GM23338 (cell line): ENCODE measurements at regions not wholly inside any gene's neighbourhood (a gene's known extent, or its start where the extent isn't known, plus 50 kb on each side); places are given as distances from the start of the nearest gene placed in this dataset.

Source experiments
- ATAC-seq: fragments of 200-7000 bp; cut with Tn5 transposase; 3 replicates; pipeline ENCODE4 v1.9.1; 2020
- DNase-seq: peaks from one replicate; pipeline ENCODE4 v3.0.0-alpha.2; 2015; ENCODE audit warnings: low spot score
- H2AFZ ChIP-seq: fragments of 200-600 bp; sonication (generic); 2 replicates; pipeline ENCODE4 v1.8.0; 2016; ENCODE audit warnings: antibody characterized with exemption, mild to moderate bottlenecking, moderate library complexity
- H3F3A ChIP-seq: fragments of 200-600 bp; sonication (generic); replicated peaks from 2 replicates; pipeline ENCODE4 v1.8.0; 2017; ENCODE audit warnings: antibody characterized with exemption, mixed run types, low read depth
- H3K27ac ChIP-seq: fragments of 200-600 bp; sonication (generic); 2 replicates; pipeline ENCODE4 v1.6.1; 2016; ENCODE audit warnings: low read depth
- H3K27me3 ChIP-seq: fragments of 200-600 bp; sonication (generic); 2 replicates; pipeline ENCODE4 v1.8.0; 2016; ENCODE audit warnings: mild to moderate bottlenecking, mixed run types, moderate library complexity; ENCODE audit not compliant: insufficient read depth
- H3K36me3 ChIP-seq: fragments of 200-600 bp; sonication (generic); 2 replicates; pipeline ENCODE4 v1.8.0; 2016; ENCODE audit warnings: mild to moderate bottlenecking; ENCODE audit not compliant: insufficient read depth
- H3K4me1 ChIP-seq: fragments of 200-600 bp; sonication (generic); 2 replicates; pipeline ENCODE4 v1.8.0; 2016; ENCODE audit warnings: mild to moderate bottlenecking, moderate library complexity; ENCODE audit not compliant: insufficient read depth
- H3K4me2 ChIP-seq: fragments of 200-600 bp; sonication (generic); 2 replicates; pipeline ENCODE4 v1.7.1; 2017; ENCODE audit warnings: mixed run types
- H3K4me3 ChIP-seq: fragments of 200-600 bp; sonication (generic); 2 replicates; pipeline ENCODE4 v1.6.1; 2016; ENCODE audit warnings: mixed run types
- H3K79me2 ChIP-seq: fragments of 200-600 bp; sonication (generic); replicated peaks from 2 replicates; pipeline ENCODE4 v1.8.0; 2017; ENCODE audit warnings: mild to moderate bottlenecking; ENCODE audit not compliant: insufficient read depth
- H3K9me2 ChIP-seq: fragments of 200-600 bp; sonication (generic); 2 replicates; pipeline ENCODE4 v1.8.0; 2017; ENCODE audit not compliant: insufficient read depth
- H4K20me1 ChIP-seq: fragments of 200-600 bp; sonication (generic); replicated peaks from 2 replicates; pipeline ENCODE4 v1.8.0; 2017; ENCODE audit warnings: mild to moderate bottlenecking; ENCODE audit not compliant: insufficient read depth
- H3K27ac Mint-ChIP-seq: 2 replicates; pipeline ENCODE4 v1.8.0; 2020; ENCODE audit warnings: inconsistent platforms, mild to moderate bottlenecking, moderate library complexity, mixed read lengths
- H3K27me3 Mint-ChIP-seq: 3 replicates; pipeline ENCODE4 v1.8.0; 2022; ENCODE audit warnings: low read depth, mild to moderate bottlenecking, moderate library complexity, mixed read lengths, inconsistent platforms; ENCODE audit not compliant: insufficient read depth, poor library complexity
- H3K36me3 Mint-ChIP-seq: 3 replicates; pipeline ENCODE4 v1.8.0; 2021; ENCODE audit warnings: low read depth, mild to moderate bottlenecking, inconsistent platforms, moderate library complexity, mixed read lengths
- H3K4me1 Mint-ChIP-seq: 3 replicates; pipeline ENCODE4 v1.8.0; 2020; ENCODE audit warnings: mild to moderate bottlenecking, inconsistent platforms, mixed read lengths
- H3K4me3 Mint-ChIP-seq: 3 replicates; pipeline ENCODE4 v1.8.0; 2021; ENCODE audit warnings: moderate library complexity, mild to moderate bottlenecking, inconsistent platforms, mixed read lengths
- H3K9me3 Mint-ChIP-seq: 3 replicates; pipeline ENCODE4 v1.8.0; 2020; ENCODE audit warnings: moderate library complexity, mild to moderate bottlenecking, inconsistent platforms, mixed read lengths
- CREB1 ChIP-seq: fragments of 250-450 bp; sonication (Bioruptor Pico); IDR thresholded peaks from 2 replicates; pipeline ENCODE4 v1.5.0; 2020; ENCODE audit warnings: low read depth, mild to moderate bottlenecking, moderate library complexity
- EZH2phosphoT487 ChIP-seq: fragments of 200-600 bp; sonication (generic); IDR thresholded peaks from one replicate; pipeline ENCODE4 v1.8.1; 2018; ENCODE audit warnings: antibody characterized with exemption; ENCODE audit not compliant: unreplicated experiment
- TF ChIP-seq, protein P1 (sequence below), 2 experiments: fragments of 200-600 bp in 1 of 2; sonication (generic) in 1 of 2; conservative IDR thresholded peaks; 2 replicates each; pipeline versions ENCODE4 v1.5.1 to v1.6.1; 2016 to 2017; ENCODE audit warnings: antibody characterized with exemption in 2 of 2, low read depth in 2 of 2, mild to moderate bottlenecking in 2 of 2, moderate library complexity in 1 of 2
- TF ChIP-seq, protein P2 (sequence below): IDR thresholded peaks from one replicate; pipeline ENCODE4 v1.6.1; 2018; ENCODE audit warnings: antibody characterized with exemption; ENCODE audit not compliant: unreplicated experiment
- TF ChIP-seq, protein P3 (sequence below): fragments of 250-450 bp; sonication (Bioruptor Pico); IDR thresholded peaks from 2 replicates; pipeline ENCODE4 v1.5.0; 2020; ENCODE audit warnings: mild to moderate bottlenecking, moderate library complexity

DNA sequence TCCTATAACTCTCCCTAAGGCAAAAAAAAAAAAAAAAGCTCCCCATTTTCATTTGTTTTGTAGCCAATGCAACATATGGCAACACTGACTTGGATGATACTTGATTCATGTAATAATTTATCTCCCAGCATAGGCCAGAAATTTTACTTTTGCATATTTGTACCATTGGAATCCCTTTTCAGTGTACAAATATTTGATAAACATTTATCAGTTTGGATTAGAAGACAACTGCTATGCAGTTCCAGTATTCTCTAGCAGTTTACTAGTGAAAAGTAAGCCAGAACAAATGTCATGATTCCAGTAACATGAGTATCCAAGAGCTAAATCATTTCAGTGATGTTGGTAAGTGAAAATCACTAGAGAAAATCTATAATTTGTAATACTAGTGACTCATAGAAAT is 392.3 kb downstream of the CCER1 start:
- Mint-ChIP-seq H3K4me1 (no peaks in the 10 kb centered on the region), H3K27me3 (no peaks in the 10 kb centered on the region)
- no peaks in the 10 kb centered on the region for H4K20me1 ChIP-seq

More for the DNA sequence above, 392.3 kb downstream of the CCER1 start:
- TF ChIP-seq CREB1 (CRISPR knock-in tag): no peak
- TF ChIP-seq, protein P1, sequence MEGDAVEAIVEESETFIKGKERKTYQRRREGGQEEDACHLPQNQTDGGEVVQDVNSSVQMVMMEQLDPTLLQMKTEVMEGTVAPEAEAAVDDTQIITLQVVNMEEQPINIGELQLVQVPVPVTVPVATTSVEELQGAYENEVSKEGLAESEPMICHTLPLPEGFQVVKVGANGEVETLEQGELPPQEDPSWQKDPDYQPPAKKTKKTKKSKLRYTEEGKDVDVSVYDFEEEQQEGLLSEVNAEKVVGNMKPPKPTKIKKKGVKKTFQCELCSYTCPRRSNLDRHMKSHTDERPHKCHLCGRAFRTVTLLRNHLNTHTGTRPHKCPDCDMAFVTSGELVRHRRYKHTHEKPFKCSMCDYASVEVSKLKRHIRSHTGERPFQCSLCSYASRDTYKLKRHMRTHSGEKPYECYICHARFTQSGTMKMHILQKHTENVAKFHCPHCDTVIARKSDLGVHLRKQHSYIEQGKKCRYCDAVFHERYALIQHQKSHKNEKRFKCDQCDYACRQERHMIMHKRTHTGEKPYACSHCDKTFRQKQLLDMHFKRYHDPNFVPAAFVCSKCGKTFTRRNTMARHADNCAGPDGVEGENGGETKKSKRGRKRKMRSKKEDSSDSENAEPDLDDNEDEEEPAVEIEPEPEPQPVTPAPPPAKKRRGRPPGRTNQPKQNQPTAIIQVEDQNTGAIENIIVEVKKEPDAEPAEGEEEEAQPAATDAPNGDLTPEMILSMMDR (conservative IDR thresholded peaks at IDR 0.05; ENCODE audit: low read depth in 2 of 2): no peak
- TF ChIP-seq, protein P2, sequence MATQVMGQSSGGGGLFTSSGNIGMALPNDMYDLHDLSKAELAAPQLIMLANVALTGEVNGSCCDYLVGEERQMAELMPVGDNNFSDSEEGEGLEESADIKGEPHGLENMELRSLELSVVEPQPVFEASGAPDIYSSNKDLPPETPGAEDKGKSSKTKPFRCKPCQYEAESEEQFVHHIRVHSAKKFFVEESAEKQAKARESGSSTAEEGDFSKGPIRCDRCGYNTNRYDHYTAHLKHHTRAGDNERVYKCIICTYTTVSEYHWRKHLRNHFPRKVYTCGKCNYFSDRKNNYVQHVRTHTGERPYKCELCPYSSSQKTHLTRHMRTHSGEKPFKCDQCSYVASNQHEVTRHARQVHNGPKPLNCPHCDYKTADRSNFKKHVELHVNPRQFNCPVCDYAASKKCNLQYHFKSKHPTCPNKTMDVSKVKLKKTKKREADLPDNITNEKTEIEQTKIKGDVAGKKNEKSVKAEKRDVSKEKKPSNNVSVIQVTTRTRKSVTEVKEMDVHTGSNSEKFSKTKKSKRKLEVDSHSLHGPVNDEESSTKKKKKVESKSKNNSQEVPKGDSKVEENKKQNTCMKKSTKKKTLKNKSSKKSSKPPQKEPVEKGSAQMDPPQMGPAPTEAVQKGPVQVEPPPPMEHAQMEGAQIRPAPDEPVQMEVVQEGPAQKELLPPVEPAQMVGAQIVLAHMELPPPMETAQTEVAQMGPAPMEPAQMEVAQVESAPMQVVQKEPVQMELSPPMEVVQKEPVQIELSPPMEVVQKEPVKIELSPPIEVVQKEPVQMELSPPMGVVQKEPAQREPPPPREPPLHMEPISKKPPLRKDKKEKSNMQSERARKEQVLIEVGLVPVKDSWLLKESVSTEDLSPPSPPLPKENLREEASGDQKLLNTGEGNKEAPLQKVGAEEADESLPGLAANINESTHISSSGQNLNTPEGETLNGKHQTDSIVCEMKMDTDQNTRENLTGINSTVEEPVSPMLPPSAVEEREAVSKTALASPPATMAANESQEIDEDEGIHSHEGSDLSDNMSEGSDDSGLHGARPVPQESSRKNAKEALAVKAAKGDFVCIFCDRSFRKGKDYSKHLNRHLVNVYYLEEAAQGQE: no peak
- TF ChIP-seq EZH2phosphoT487: no peak
- TF ChIP-seq, protein P3, sequence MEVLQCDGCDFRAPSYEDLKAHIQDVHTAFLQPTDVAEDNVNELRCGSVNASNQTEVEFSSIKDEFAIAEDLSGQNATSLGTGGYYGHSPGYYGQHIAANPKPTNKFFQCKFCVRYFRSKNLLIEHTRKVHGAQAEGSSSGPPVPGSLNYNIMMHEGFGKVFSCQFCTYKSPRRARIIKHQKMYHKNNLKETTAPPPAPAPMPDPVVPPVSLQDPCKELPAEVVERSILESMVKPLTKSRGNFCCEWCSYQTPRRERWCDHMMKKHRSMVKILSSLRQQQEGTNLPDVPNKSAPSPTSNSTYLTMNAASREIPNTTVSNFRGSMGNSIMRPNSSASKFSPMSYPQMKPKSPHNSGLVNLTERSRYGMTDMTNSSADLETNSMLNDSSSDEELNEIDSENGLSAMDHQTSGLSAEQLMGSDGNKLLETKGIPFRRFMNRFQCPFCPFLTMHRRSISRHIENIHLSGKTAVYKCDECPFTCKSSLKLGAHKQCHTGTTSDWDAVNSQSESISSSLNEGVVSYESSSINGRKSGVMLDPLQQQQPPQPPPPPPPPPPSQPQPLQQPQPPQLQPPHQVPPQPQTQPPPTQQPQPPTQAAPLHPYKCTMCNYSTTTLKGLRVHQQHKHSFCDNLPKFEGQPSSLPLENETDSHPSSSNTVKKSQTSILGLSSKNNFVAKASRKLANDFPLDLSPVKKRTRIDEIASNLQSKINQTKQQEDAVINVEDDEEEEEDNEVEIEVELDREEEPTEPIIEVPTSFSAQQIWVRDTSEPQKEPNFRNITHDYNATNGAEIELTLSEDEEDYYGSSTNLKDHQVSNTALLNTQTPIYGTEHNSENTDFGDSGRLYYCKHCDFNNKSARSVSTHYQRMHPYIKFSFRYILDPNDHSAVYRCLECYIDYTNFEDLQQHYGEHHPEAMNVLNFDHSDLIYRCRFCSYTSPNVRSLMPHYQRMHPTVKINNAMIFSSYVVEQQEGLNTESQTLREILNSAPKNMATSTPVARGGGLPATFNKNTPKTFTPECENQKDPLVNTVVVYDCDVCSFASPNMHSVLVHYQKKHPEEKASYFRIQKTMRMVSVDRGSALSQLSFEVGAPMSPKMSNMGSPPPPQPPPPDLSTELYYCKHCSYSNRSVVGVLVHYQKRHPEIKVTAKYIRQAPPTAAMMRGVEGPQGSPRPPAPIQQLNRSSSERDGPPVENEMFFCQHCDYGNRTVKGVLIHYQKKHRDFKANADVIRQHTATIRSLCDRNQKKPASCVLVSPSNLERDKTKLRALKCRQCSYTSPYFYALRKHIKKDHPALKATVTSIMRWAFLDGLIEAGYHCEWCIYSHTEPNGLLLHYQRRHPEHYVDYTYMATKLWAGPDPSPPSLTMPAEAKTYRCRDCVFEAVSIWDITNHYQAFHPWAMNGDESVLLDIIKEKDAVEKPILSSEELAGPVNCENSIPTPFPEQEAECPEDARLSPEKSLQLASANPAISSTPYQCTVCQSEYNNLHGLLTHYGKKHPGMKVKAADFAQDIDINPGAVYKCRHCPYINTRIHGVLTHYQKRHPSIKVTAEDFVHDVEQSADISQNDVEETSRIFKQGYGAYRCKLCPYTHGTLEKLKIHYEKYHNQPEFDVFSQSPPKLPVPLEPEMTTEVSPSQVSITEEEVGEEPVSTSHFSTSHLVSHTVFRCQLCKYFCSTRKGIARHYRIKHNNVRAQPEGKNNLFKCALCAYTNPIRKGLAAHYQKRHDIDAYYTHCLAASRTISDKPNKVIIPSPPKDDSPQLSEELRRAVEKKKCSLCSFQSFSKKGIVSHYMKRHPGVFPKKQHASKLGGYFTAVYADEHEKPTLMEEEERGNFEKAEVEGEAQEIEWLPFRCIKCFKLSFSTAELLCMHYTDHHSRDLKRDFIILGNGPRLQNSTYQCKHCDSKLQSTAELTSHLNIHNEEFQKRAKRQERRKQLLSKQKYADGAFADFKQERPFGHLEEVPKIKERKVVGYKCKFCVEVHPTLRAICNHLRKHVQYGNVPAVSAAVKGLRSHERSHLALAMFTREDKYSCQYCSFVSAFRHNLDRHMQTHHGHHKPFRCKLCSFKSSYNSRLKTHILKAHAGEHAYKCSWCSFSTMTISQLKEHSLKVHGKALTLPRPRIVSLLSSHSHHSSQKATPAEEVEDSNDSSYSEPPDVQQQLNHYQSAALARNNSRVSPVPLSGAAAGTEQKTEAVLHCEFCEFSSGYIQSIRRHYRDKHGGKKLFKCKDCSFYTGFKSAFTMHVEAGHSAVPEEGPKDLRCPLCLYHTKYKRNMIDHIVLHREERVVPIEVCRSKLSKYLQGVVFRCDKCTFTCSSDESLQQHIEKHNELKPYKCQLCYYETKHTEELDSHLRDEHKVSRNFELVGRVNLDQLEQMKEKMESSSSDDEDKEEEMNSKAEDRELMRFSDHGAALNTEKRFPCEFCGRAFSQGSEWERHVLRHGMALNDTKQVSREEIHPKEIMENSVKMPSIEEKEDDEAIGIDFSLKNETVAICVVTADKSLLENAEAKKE (CRISPR knock-in tag): no peak
- Histone ChIP-seq H3K4me1 (no peaks in the 10 kb centered on the region), H3K4me3 (no peak overlapping the region), H3F3A (no peaks in the 10 kb centered on the region), H3K79me2 (no peaks in the 10 kb centered on the region), H3K27ac (no peak overlapping the region), H3K27me3 (no peaks in the 10 kb centered on the region), H3K36me3 (no peaks in the 10 kb centered on the region), H2AFZ (no peak overlapping the region), H3K4me2 (no peak overlapping the region), H3K9me2 (0 out of 2 replicates have a peak, but pooled peaks cover 6% of the 10 kb centered on the region)
- peaks cover 30% of the 10 kb centered on the region for H3K9me3 Mint-ChIP-seq
- DNase-seq (no peak), ATAC-seq (no peak)
- H3K4me3 Mint-ChIP-seq: no peak overlapping the region
- peaks cover 20% of the 10 kb centered on the region for H3K36me3 Mint-ChIP-seq
- H3K27ac Mint-ChIP-seq: no peak overlapping the region
